Stimulated activated CD8-positive, alpha-beta memory T cell treated with anti-CD3 and anti-CD28 coated beads, Interleukin-4, amount 100 ng/mL, for 48 hours (primary cell): ENCODE measurements at regions not wholly inside any gene's neighbourhood (a gene's known extent, or its start where the extent isn't known, plus 50 kb on each side); places are given as distances from the start of the nearest gene placed in this dataset.
A peak's percentile ranks its signal among the peaks of the same experiment; 100 is the strongest.

Source experiments
- DNase-seq: peaks from one replicate; pipeline ENCODE4 v3.0.0-alpha.2; 2020

GRCh38 chr2:104650405-104650996, 203.4 kb upstream of the POU3F3 start:
- DNase-seq = no peak

DNA sequence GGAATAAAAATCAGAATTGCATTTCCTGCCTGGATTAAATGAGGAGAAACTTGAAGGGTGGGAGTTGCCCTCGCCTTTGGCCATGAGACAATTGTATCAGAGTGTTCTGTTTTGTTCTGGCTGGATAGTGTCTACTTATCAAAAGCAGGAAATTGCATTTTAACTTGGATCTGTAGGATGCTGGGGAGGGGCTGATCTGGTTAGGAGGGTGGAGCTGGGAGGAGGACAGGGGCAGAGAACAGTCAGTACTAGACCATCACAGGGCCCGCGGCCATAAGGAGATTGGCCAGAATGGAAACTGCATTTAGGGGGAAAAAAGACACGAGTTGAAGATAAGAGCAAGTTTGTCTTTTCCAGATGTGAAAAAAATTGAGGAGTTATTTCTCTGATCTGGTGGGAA, 199.1 kb upstream of the POU3F3 start:
- no peak for DNase-seq

GRCh38 chr2:104656571-104657163, 197.2 kb upstream of the POU3F3 start:
- DNase-seq = no peak

- peak; percentile 28 for DNase-seq
Measured at GRCh38 chr2:104658144-104658835, 195.6 kb upstream of the POU3F3 start.

- no peak for DNase-seq
Measured at GRCh38 chr2:104658904-104659591, 194.9 kb upstream of the POU3F3 start.

DNA sequence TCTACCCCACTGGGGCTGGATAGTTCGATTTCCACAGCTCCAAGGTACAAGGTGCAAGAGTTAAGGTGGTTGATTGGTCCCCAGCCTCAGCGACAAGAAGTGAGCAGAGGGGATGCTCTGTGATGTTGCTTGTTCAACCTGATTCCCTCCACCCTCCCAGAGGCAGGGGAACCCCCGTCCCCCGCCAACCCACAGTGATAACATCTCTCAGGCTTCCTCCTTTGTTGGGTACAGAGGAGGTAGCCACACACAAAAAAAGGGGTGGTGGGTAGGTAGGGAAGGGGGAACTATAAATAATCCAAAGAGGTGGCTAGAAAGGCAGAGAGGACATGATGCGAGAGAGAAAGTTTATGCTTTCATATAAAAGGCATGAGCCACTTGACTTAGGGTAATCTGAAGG, 192.9 kb upstream of the POU3F3 start:
- DNase-seq = no peak

DNA sequence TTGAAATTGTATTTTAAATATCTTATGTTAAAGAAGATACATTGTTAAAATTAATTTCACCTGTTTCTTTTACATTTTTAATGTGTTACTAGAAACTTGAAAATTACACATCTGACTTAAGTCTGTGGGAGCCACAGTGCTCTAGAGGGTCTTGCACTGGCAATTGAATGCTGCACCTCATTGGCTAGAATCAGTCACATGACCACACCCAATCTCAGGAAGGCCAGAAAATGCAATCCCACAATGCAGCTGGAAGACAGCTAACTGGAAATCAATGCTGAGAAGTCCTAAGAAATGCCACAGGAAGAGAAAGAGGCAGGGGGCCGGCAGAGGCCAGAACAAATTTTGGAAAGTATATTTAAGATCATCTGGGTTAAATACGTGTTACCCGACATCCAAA, 189.2 kb upstream of the POU3F3 start:
- no peak for DNase-seq

DNA sequence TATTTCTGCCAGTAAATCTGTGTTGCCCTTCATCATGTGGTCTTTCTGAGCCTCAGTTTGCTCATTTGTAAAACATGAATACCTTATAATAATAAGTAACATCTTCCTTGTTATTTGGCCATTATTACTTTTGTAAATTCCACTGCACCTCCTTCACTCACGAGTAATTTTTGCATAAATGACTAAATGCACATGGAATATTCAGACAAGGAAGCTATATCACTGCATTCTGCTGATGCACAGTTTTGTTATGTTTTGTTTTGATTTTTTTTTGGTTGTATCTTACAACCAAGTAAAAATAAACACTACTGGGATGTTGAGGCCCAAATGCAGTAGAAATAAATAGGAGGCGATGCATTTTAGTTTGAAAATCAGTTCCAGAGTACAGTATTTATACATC, 185.3 kb upstream of the POU3F3 start:
- DNase-seq = no peak

- DNase-seq = no peak
Measured at GRCh38 chr2:104673225-104673624, 180.7 kb upstream of the POU3F3 start.

GRCh38 chr2:104678181-104678580, 175.7 kb upstream of the POU3F3 start:
- DNase-seq = no peak

- DNase-seq = no peak
Measured at GRCh38 chr2:104685591-104685990, 168.3 kb upstream of the POU3F3 start.

GRCh38 chr2:104687147-104687546, 166.8 kb upstream of the POU3F3 start:
- no peak for DNase-seq

DNA sequence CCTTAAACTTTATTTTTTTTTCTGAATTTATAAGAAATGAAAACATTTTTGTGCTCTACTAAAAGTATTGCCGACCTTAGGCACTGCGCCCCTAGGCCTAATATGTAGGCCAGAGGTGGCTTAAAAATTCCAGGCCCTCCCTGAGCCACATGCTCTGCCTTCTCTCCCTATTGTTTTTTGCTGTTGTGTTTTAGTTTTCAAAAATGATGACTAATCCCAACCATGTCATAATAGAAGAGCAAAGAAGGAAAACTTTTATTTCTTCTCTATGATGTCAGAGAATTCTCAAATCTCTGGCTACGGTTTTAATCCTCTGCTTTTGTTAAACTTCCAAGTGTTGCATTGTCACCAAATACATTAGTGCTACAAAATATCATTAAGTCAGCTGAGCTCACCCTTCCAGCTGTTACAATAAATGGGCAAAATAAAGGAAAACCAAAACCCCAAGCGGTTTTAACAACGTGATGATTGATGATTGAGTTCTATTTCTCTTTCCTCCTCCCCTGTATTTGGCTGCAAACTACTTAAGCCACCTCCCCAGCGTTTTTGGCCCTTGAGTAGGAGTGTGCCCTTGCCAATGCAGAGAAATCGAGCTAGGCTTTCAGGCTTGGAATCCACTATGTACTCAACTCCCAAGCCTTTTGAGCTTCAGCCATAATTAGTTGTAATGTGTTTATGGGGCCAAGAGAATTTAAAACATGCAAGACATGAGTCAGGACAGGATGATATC, 163.5 kb upstream of the POU3F3 start:
- DNase-seq = no peak

- DNase-seq = no peak
Measured at GRCh38 chr2:104698276-104698675, 155.6 kb upstream of the POU3F3 start.

- DNase-seq = no peak
Measured at GRCh38 chr2:104701411-104701911, 152.5 kb upstream of the POU3F3 start.

DNA sequence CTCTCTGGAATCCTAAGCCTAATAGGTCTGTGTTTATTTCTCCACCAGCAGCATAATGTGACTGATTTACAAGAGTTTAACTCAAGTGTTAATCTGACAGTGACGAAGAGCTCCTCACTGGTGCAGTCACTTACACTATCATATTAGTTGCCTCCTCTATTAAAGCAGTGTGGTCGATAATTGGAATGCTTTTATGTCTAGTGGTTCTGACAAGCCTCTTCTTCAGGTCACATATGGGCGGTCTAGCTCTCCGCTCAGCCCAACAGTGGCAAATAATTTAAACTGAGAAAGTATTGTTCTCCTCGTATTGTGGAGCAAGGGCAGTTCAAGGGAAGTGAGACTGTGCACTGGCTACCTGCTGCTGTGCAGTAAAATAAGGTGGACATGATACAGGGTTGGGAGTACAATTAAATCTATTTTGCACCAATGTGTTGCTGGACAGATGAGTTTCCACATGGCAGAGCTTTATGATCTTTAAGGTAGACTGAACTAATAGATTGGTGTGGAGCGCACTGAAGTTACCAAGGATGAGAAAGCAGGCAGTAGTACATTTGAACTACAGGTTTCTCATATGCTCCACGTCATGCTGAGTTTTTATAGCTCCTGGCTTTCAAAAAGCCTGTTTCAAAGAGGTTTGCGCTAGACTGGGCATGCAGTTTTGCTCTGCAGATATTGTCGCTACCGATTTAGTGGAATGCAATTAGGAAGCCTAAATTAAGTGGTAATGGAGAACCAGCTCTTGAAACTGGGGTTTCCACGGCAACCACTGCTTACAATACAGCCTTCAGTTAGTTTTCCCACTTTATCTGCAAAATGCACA, 151.7 kb upstream of the POU3F3 start:
- no peak for DNase-seq

- DNase-seq = no peak
Measured at GRCh38 chr2:104703669-104704068, 150.2 kb upstream of the POU3F3 start.

DNA sequence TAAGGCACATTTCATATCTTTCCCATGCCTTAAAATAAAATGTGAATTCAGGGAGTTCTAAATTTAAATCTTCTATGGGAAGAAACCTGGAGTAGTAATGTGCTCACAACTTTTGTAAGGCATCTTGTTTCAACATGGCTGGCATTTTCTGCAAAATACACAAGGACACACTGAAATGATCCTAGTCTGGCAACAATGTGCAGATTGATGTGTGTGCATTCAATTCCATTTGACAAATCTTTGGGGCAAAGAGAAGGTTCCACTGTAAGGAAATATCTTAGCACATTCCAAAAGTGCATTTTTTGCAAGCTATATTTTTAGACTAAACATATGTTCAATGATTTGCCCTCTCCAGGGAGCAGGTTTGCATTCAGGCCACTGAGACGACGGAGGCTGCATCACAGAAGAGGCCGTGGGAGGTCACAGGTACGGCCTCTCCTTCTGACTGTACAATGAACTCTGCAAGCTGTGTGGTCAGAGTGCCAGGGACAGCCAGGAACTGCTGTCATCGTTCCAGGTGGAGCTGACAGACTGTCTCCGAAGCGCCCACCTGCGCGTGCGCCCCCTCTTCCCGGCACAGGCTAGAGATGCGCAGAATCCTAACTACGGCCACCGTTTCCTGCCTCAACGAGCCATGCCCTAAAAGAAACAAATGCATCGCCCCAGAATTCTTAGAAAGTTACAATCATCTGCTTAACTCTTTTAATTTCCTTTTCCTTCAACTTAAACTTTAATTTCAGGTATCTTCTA, 149.2 kb upstream of the POU3F3 start:
- no peak for DNase-seq

- DNase-seq = no peak
Measured at GRCh38 chr2:104707056-104707455, 146.9 kb upstream of the POU3F3 start.

GRCh38 chr2:104708967-104709366, 144.9 kb upstream of the POU3F3 start:
- no peak for DNase-seq

GRCh38 chr2:104716061-104716460, 137.9 kb upstream of the POU3F3 start:
- DNase-seq = no peak
